Amniotic epithelial cell (primary cell): ENCODE measurements at regions not wholly inside any gene's neighbourhood (a gene's known extent, or its start where the extent isn't known, plus 50 kb on each side); places are given as distances from the start of the nearest gene placed in this dataset.

Experiments
- DNase-seq: peaks from one replicate; pipeline ENCODE4 v3.0.0-alpha.2; 2010; ENCODE audit warnings: low read depth

DNA sequence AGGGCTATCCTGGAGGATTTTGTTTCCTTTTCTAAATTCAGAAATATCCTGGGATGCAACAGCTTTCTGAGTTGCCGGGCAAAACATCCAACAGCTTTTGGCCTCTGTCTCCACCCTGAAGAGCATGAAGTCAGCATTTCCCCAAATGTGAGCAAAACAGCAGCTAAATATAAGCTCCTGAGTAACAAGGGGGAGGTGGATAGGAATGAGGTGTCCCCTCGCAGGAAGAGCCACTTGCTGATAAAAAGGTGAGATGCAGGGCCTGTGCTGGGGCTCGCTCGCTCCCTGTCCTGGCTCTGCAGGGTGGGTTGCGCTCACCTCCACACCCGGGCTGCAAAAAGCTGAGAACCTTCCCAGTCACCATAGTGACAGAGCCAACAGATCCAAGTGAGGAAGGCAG, 264.3 kb downstream of the ZEB1 start:
- no peak for DNase-seq

GRCh38 chr10:31582365-31583052, 263.5 kb downstream of the ZEB1 start:
- no peak for DNase-seq

DNA sequence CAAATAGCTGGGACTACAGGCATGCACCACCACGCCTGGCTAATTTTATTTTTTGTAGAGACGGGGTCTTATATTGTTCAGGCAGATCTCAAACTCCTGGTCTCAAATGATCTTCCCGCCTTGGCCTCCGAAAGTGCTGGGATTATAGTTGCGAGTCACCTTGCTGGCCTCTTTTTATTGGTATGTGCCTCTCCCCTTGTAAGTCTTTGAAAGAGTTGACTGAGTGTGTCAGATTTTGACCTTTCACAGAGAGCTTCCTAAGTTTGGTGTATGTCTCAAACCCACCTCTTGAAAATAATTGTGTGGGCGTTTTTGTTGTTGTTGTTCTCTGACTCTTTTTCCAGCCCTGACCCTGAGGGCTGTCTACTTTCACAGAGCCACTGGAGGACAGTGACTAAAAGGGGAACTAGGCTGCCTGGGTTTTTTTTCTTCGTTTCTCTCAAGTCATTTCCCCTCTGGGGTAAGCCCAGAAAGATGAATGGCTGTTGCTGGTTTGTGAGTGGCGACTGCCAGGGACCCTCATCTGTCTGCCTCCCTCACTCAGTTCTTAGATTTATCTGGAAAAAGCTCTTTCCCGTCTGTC, 262.8 kb downstream of the ZEB1 start:
- no peak for DNase-seq

- DNase-seq: no peak
Observed at GRCh38 chr10:31580646-31581045, 261.6 kb downstream of the ZEB1 start.
